Right lobe of liver (tissue), 6 donors: ENCODE measurements at regions not wholly inside any gene's neighbourhood (a gene's known extent, or its start where the extent isn't known, plus 50 kb on each side); places are given as distances from the start of the nearest gene placed in this dataset.
A peak's percentile ranks its signal among the peaks of the same experiment; 100 is the strongest.

Source experiments
- ATAC-seq, 4 donors: fragments of 200-7000 bp; cut with Tn5 transposase; one replicate each; pipeline ENCODE4 v1.9.1; 2020; ENCODE audit warnings: mild to moderate bottlenecking in 4 of 4, moderate library complexity in 4 of 4
- DNase-seq, 3 donors: peaks; one replicate each; pipeline ENCODE4 v3.0.0-alpha.2; 2020
- H3K27ac ChIP-seq, 3 donors: fragments of 200-600 bp; one replicate each; pipeline ENCODE4 v1.8.0; 2022
- H3K27me3 ChIP-seq, 2 donors: fragments of 200-600 bp; one replicate each; pipeline ENCODE4 v1.8.0; 2022
- H3K36me3 ChIP-seq, 4 donors: fragments of 200-600 bp; sonication (generic) in 1 of 4; one replicate each; pipeline versions ENCODE4 v1.5.1 to v1.8.0; 2017 to 2022; ENCODE audit warnings: control low read depth in 1 of 4
- H3K4me1 ChIP-seq, 4 donors: fragments of 200-600 bp; sonication (generic) in 1 of 4; one replicate each; pipeline versions ENCODE4 v1.5.1 to v1.8.0; 2017 to 2022; ENCODE audit warnings: control low read depth in 1 of 4
- H3K4me3 ChIP-seq, 3 donors: fragments of 200-600 bp; one replicate each; pipeline ENCODE4 v1.8.0; 2022
- H3K9me3 ChIP-seq, 4 donors: fragments of 200-600 bp; sonication (generic) in 1 of 4; one replicate each; pipeline versions ENCODE4 v1.5.1 to v1.8.0; 2017 to 2022; ENCODE audit warnings: control low read depth in 1 of 4
- CTCF ChIP-seq, 4 donors: fragments of 200-600 bp in 3 of 4; fragments of 450-650 bp in 1 of 4; IDR thresholded peaks; one replicate each; pipeline versions ENCODE4 v1.5.1 to v1.8.0; 2016 to 2022; ENCODE audit warnings: antibody characterized with exemption in 4 of 4, mild to moderate bottlenecking in 2 of 4
- POLR2A ChIP-seq: fragments of 450-650 bp; IDR thresholded peaks from one replicate; pipeline ENCODE4 v1.6.1; 2017; ENCODE audit warnings: antibody characterized with exemption, mild to moderate bottlenecking
- WGBS: methylation state at CpG from one replicate; pipeline ENCODE4 v1.1.6; 2018; ENCODE audit warnings: low coverage, low lambda C conversion rate; ENCODE audit not compliant: insufficient coverage; ENCODE audit errors: missing lambda C conversion rate; 5-methylcytosine and 5-hydroxymethylcytosine counted together
- intact Hi-C, 2 donors: fragments of 100-400 bp; cut with DNase I; formaldehyde crosslinking; loops; one replicate each; pipeline versions ENCODE4 v1.11.2 to v1.14.1; 2022
- donor health status: DM: no; HTN: yes; CAD: no.
- donor health status: DM: no; HTN: no; CAD: no.
- donor health status: DM: no; HTN: no; CAD: no.
- donor health status: DM: no; HTN: yes; CAD: no.
- donor health status: DM: no; HTN: yes; CAD: no.

- ATAC-seq (no peak), DNase-seq (no peak)
- no peak overlapping the region for H3K27ac ChIP-seq
- no peaks in the 10 kb centered on the region for H3K27me3 ChIP-seq
- no peaks in the 10 kb centered on the region for H3K4me1 ChIP-seq
- H3K36me3 ChIP-seq: no peaks in the 10 kb centered on the region
- intact Hi-C loops: no loop called here
- 87% methylated on average over 2 of the region's 2 CpGs for WGBS
- H3K4me3 ChIP-seq: no peak overlapping the region
- TF ChIP-seq POLR2A: no peak
- TF ChIP-seq CTCF (IDR thresholded peaks at IDR 0.05): no peak
- H3K9me3 ChIP-seq: no peaks in the 10 kb centered on the region
These were observed 126.3 kb downstream of the ABHD5 start for GRCh38 chr3:43817064-43817463.

DNA sequence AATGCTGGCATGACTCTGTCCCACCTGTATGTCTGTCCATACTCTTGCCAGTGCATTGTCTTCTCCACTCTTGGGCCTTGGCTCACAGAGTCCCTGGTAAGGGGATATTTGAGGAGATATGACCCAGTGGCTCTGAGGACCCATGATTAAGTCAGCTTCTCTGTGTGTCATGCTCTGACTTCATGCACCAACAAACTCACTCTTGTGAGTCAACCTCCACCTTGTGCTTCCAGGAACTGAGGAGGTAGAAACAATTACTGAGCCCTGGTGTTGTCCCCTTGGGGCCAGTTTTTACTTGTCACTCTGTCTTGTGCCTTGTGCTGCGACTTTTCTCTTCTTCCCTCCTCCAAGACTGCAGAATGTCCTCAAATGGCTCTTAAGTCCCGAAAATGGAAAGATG, 127.1 kb downstream of the ABHD5 start:
- intact Hi-C loops: no loop called here
- Histone ChIP-seq H3K27ac (no peak overlapping the region), H3K27me3 (no peaks in the 10 kb centered on the region), H3K4me1 (no peaks in the 10 kb centered on the region), H3K36me3 (no peaks in the 10 kb centered on the region), H3K4me3 (no peak overlapping the region), H3K9me3 (no peaks in the 10 kb centered on the region)
- TF ChIP-seq POLR2A (no peak), CTCF (IDR thresholded peaks at IDR 0.05) (no peak)
- DNase-seq (no peak), ATAC-seq (no peak)
- WGBS: 63% methylated on average over 2 of the region's 2 CpGs

DNA sequence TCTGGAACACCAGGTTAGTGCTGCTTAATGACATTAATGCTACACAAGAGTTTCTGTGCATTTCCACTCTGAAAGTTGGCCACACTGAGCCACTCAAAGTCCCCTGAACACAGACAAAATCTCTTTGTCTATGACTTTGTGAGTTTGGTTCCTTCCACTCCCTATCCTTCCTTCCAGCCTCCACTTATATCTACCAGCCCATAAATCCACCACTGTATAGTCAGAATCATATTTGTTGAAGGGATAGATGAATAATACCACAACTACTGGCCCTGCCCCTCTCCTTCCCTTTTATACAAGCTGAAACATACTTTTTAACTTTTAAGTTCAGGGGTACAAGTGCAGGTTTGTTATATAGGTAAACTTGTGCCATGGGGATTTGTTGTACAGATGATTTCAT, 127.5 kb downstream of the ABHD5 start:
- ATAC-seq: no peak
- Histone ChIP-seq H3K27me3 (no peaks in the 10 kb centered on the region), H3K4me1 (no peaks in the 10 kb centered on the region), H3K9me3 (no peaks in the 10 kb centered on the region), H3K4me3 (no peak overlapping the region), H3K36me3 (no peaks in the 10 kb centered on the region), H3K27ac (no peak overlapping the region)
- no peak for DNase-seq
- intact Hi-C loops: no loop called here
- TF ChIP-seq CTCF (IDR thresholded peaks at IDR 0.05) (no peak), POLR2A (no peak)

GRCh38 chr3:43838009-43838758, 147.4 kb downstream of the ABHD5 start:
- Histone ChIP-seq H3K4me1 (no peaks in the 10 kb centered on the region), H3K27ac (no peak overlapping the region), H3K4me3 (no peak overlapping the region), H3K27me3 (no peaks in the 10 kb centered on the region), H3K9me3 (no peaks in the 10 kb centered on the region), H3K36me3 (no peaks in the 10 kb centered on the region)
- 21% methylated on average over 2 of the region's 2 CpGs for WGBS
- ATAC-seq: no peak
- no peak for DNase-seq
- intact Hi-C loops: no loop called here
- TF ChIP-seq POLR2A: no peak
- no peak for TF ChIP-seq CTCF (IDR thresholded peaks at IDR 0.05)

DNA sequence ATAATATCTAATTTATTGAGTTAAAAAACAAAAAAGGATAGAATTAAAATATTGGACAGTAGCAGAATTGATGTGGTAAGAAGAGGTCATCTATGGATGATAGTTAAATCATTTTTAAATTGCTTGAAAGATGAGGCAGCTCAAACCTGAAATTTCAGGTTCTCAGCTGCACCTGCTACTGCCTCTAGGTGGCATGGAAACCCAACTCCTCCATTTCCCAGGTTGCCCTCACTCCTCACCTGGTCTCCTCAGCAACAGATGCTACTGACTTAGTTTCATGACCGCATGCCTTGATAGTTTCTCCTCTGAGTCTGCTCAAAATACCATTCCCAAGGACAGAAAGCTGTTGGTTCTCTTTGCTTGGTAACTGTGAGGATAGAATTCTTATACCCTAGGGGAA, 148.1 kb downstream of the ABHD5 start:
- no peaks in the 10 kb centered on the region for H3K36me3 ChIP-seq
- no peak for ATAC-seq
- WGBS: 100% methylated on average over 1 of the region's 1 CpG
- H3K4me1 ChIP-seq: no peaks in the 10 kb centered on the region
- intact Hi-C loops: no loop called here
- TF ChIP-seq CTCF (IDR thresholded peaks at IDR 0.05) (peak in 3 of 4 donors; percentile 20 to 32 (median 24)), POLR2A (no peak)
- no peak for DNase-seq
- H3K9me3 ChIP-seq: no peaks in the 10 kb centered on the region
- H3K27ac ChIP-seq: no peak overlapping the region
- H3K27me3 ChIP-seq: no peaks in the 10 kb centered on the region
- H3K4me3 ChIP-seq: no peak overlapping the region
